ENCODE measurements at regions not wholly inside any gene's neighbourhood (a gene's known extent, or its start where the extent isn't known, plus 50 kb on each side); places are given as distances from the start of the nearest gene placed in this dataset.

GRCh38 chr19:27793128-27793643, 1419.8 kb downstream of the UQCRFS1 start:
- TF ChIP-seq CTCF (IDR thresholded peaks at IDR 0.05; ENCODE audit: low read depth, low read length) (no peak), POLR2A (IDR thresholded peaks at IDR 0.05; ENCODE audit: extremely low read depth, insufficient read length) (peak; percentile 65)
